ENCODE measurements at regions not wholly inside any gene's neighbourhood (a gene's known extent, or its start where the extent isn't known, plus 50 kb on each side); places are given as distances from the start of the nearest gene placed in this dataset.
A peak's percentile ranks its signal among the peaks of the same experiment; 100 is the strongest.

- H3K27ac ChIP-seq (ENCODE audit: low read depth in 2 of 2, low read length in 1 of 2) = no peak overlapping the region
- no peaks in the 10 kb centered on the region for H4K20me1 ChIP-seq (ENCODE audit: insufficient read depth)
- no peak overlapping the region for H3K9ac ChIP-seq
- no peak for DNase-seq
- no peaks in the 10 kb centered on the region for H3K27me3 ChIP-seq (ENCODE audit: insufficient read depth)
- no peaks in the 10 kb centered on the region for H3K36me3 ChIP-seq (replicated peaks in 1 of 2; ENCODE audit: control insufficient read depth in 1 of 2, insufficient read depth in 2 of 2, low read length in 1 of 2)
- no peak overlapping the region for H3K4me3 ChIP-seq (ENCODE audit: low read depth in 2 of 2, low read length in 1 of 2)
- no peak overlapping the region for H3K4me2 ChIP-seq
- no peak for TF ChIP-seq MAX (IDR thresholded peaks at IDR 0.05; ENCODE audit: low read depth)
- no peak for TF ChIP-seq CTCF (IDR thresholded peaks at IDR 0.05)
- no peak for TF ChIP-seq YY1 (IDR thresholded peaks at IDR 0.05; ENCODE audit: low read depth)
- TF ChIP-seq TCF12 (IDR thresholded peaks at IDR 0.05) = no peak
- TF ChIP-seq USF2 (IDR thresholded peaks at IDR 0.05; ENCODE audit: borderline replicate concordance, low read depth, low read length) = no peak
- no peak for TF ChIP-seq SMC3 (IDR thresholded peaks at IDR 0.05; ENCODE audit: low read depth, low read length)
- no peak for TF ChIP-seq IRF3 (IDR thresholded peaks at IDR 0.05; ENCODE audit: low read depth, low read length)
- no peak for TF ChIP-seq REST (IDR thresholded peaks at IDR 0.05; ENCODE audit: low read depth, low read length)
- no peak overlapping the region for H2AFZ ChIP-seq (ENCODE audit: low read depth)
- CTCF ChIA-PET = no interaction called here
- H3K9me2 ChIP-seq = no peaks in the 10 kb centered on the region
- POLR2A ChIA-PET = no interaction called here
- no peaks in the 10 kb centered on the region for H3K79me2 ChIP-seq (ENCODE audit: insufficient read depth)
- no peaks in the 10 kb centered on the region; the same call in 1 of the 2 replicates for H3K9me3 ChIP-seq
- no peaks in the 10 kb centered on the region for H3F3A ChIP-seq (replicated peaks; ENCODE audit: insufficient read depth)
- H3K4me1 ChIP-seq (ENCODE audit: control insufficient read depth in 1 of 2, insufficient read depth in 2 of 2, low read depth in 1 of 2, low read length in 1 of 2) = no peaks in the 10 kb centered on the region
These were observed 89.0 kb upstream of the UBE2E3 start for GRCh38 chr2:180891360-180891759.

- Histone ChIP-seq H3K4me2 (no peak overlapping the region), H3K9ac (no peak overlapping the region), H2AFZ (ENCODE audit: low read depth) (0 out of 2 replicates have a peak overlapping the region, but pooled peaks have one; percentile 45), H3K36me3 (replicated peaks in 1 of 2; ENCODE audit: control insufficient read depth in 1 of 2, insufficient read depth in 2 of 2, low read length in 1 of 2) (no peaks in the 10 kb centered on the region), H3K4me3 (ENCODE audit: low read depth in 2 of 2, low read length in 1 of 2) (no peak overlapping the region), H3K27me3 (ENCODE audit: insufficient read depth) (no peaks in the 10 kb centered on the region), H3K9me2 (no peaks in the 10 kb centered on the region), H3K9me3 (no peaks in the 10 kb centered on the region; the same call in 1 of the 2 replicates), H3K4me1 (ENCODE audit: control insufficient read depth in 1 of 2, insufficient read depth in 2 of 2, low read depth in 1 of 2, low read length in 1 of 2) (no peaks in the 10 kb centered on the region), H3F3A (replicated peaks; ENCODE audit: insufficient read depth) (no peaks in the 10 kb centered on the region), H4K20me1 (ENCODE audit: insufficient read depth) (no peaks in the 10 kb centered on the region), H3K79me2 (ENCODE audit: insufficient read depth) (no peaks in the 10 kb centered on the region), H3K27ac (ENCODE audit: low read depth in 2 of 2, low read length in 1 of 2) (no peak overlapping the region)
- DNase-seq = no peak
- TF ChIP-seq CHD2 (IDR thresholded peaks at IDR 0.05; ENCODE audit: low read length, partially characterized antibody) (no peak), SIN3A (IDR thresholded peaks at IDR 0.05; ENCODE audit: borderline replicate concordance, low read depth, low read length) (no peak), NRF1 (IDR thresholded peaks at IDR 0.05; ENCODE audit: low read depth, low read length) (no peak), MXI1 (IDR thresholded peaks at IDR 0.05; ENCODE audit: low read depth, low read length) (no peak), YY1 (IDR thresholded peaks at IDR 0.05; ENCODE audit: low read depth) (no peak)
- POLR2A ChIA-PET = no interaction called here
- WGBS (ENCODE audit: low lambda C conversion rate) = 52% methylated on average over 1 of the region's 1 CpG
- CTCF ChIA-PET = no interaction called here
These were observed 89.6 kb upstream of the UBE2E3 start for GRCh38 chr2:180890781-180891180.

All from SK-N-SH (cell line).